Common myeloid progenitor, CD34-positive (primary cell): ENCODE measurements at regions not wholly inside any gene's neighbourhood (a gene's known extent, or its start where the extent isn't known, plus 50 kb on each side); places are given as distances from the start of the nearest gene placed in this dataset.
"Not testable (repeated sequence)": the region's sequence is repeated elsewhere in the genome, so short reads cannot be mapped to it uniquely, and the experiment has no call there.

Experiments used
- CTCF ChIA-PET: fragments of 350-600 bp; sonication (Branson Sonifier 250); formaldehyde crosslinking; loops from one replicate; lab custom pipeline; 2021; ENCODE audit warnings: antibody characterized with exemption; lab: Charles Lee
- POLR2A ChIA-PET: fragments of 350-600 bp; sonication (Branson Sonifier 250); formaldehyde crosslinking; loops from one replicate; lab custom pipeline; 2021; ENCODE audit warnings: antibody characterized with exemption; lab: Charles Lee
- DNase-seq, 3 donors: peaks; one replicate each; pipeline versions ENCODE4 v3.0.0 to v3.0.0-alpha.2; 2013
- H3K27ac ChIP-seq, 2 experiments: 1 replicate in 1 of 2; 2 replicates in 1 of 2; pipeline ENCODE4 v1.7.0; 2013; ENCODE audit warnings: inconsistent platforms in 2 of 2, low read length in 2 of 2, mild to moderate bottlenecking in 2 of 2, low read depth in 1 of 2, moderate library complexity in 1 of 2; ENCODE audit not compliant: severe bottlenecking in 2 of 2, insufficient read depth in 1 of 2, poor library complexity in 1 of 2
- H3K27me3 ChIP-seq, 5 experiments: replicated peaks in 2 of 5; 1 replicate in 3 of 5; 2 replicates in 2 of 5; pipeline versions ENCODE4 v1.6.1 to v1.7.0; 2013; ENCODE audit warnings: low read length in 4 of 5, mild to moderate bottlenecking in 2 of 5, moderate library complexity in 2 of 5, inconsistent platforms in 1 of 5; ENCODE audit not compliant: insufficient read depth in 5 of 5, control insufficient read depth in 4 of 5
- H3K36me3 ChIP-seq, 4 experiments: 1 replicate in 2 of 4; 2 replicates in 2 of 4; pipeline versions ENCODE4 v1.6.1 to v1.7.0; 2013; ENCODE audit warnings: low read length in 3 of 4, control low read depth in 1 of 4, mild to moderate bottlenecking in 1 of 4; ENCODE audit not compliant: control insufficient read depth in 4 of 4, insufficient read depth in 4 of 4
- H3K4me1 ChIP-seq, 4 experiments: 1 replicate in 3 of 4; 2 replicates in 1 of 4; pipeline versions ENCODE4 v1.6.1 to v1.7.1; 2013; ENCODE audit warnings: low read length in 3 of 4, mild to moderate bottlenecking in 3 of 4, control low read depth in 1 of 4, inconsistent platforms in 1 of 4, moderate library complexity in 1 of 4; ENCODE audit not compliant: control insufficient read depth in 4 of 4, insufficient read depth in 4 of 4; ENCODE audit errors: control extremely low read depth in 1 of 4
- H3K4me3 ChIP-seq, 7 experiments: 1 replicate in 4 of 7; 2 replicates in 3 of 7; pipeline versions ENCODE4 v1.5.1 to v1.7.0; 2013; ENCODE audit warnings: mild to moderate bottlenecking in 7 of 7, low read length in 6 of 7, moderate library complexity in 6 of 7, inconsistent platforms in 2 of 7, low read depth in 2 of 7, control low read depth in 1 of 7; ENCODE audit not compliant: insufficient read depth in 4 of 7, control insufficient read depth in 1 of 7; ENCODE audit errors: extremely low read depth in 1 of 7
- H3K9me3 ChIP-seq, 5 experiments: 1 replicate in 4 of 5; 2 replicates in 1 of 5; pipeline versions ENCODE4 v1.6.1 to v1.7.1; 2013; ENCODE audit warnings: low read length in 4 of 5, mild to moderate bottlenecking in 2 of 5, inconsistent platforms in 1 of 5, low read depth in 1 of 5, moderate library complexity in 1 of 5; ENCODE audit not compliant: control insufficient read depth in 4 of 5, insufficient read depth in 2 of 5; ENCODE audit errors: control extremely low read depth in 1 of 5
- WGBS: methylation state at CpG from one replicate; pipeline ENCODE4 v1.1.5; 2013; ENCODE audit not compliant: insufficient coverage; 5-methylcytosine and 5-hydroxymethylcytosine counted together

DNA sequence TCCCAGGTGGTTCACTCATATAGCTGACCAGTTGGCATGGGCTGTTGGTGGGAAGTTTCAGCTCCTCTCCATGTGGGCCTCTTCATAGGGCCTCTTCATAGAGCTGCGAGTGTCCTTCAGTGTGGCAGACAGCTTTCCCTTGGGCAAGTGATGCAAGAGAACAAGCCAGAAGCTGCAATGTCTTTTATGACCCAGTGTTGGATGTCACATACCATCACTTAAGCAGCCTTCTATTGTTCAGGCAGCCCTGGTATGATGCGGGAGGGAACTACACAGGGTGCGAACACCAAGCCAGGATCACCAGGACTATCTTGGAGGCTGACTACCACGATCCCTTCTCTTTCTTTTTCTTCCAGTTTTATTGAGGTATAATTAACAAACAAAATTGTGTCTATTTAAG, 126.5 kb upstream of the ITGA6 start:
- ChIA-PET CTCF (no interaction called here), POLR2A (no interaction called here)
- H3K27me3 ChIP-seq, result no peaks in the 10 kb centered on the region
- WGBS, result 100% methylated on average over 1 of the region's 4 CpGs
- H3K9me3 ChIP-seq, result peaks cover 0 to 2% (median 0%) of the 10 kb centered on the region in 5 experiments
- H3K36me3 ChIP-seq, result no peaks in the 10 kb centered on the region
- H3K4me1 ChIP-seq, result peaks cover 0 to 21% (median 7%) of the 10 kb centered on the region in 4 experiments
- no peak for DNase-seq
- no peak overlapping the region for H3K4me3 ChIP-seq
- no peak overlapping the region for H3K27ac ChIP-seq

GRCh38 chr2:172305066-172305465, 122.3 kb upstream of the ITGA6 start:
- CTCF ChIA-PET, result interaction anchor here (0.8 to 1.4 kb wide), 4 partner anchors 20 to 157 kb away, joined by 3 to 5 read pairs (median 4); no protein-coding TSS in a partner anchor

GRCh38 chr2:172307800-172308199, 119.6 kb upstream of the ITGA6 start:
- peak; percentile 80 to 94 (median 91) for DNase-seq
- peak overlapping the region in 1 of 7 experiments; percentile 9 for H3K4me3 ChIP-seq
- ChIA-PET CTCF (interaction anchor here (1.0 to 2.0 kb wide), 4 partner anchors 13 to 119 kb away, joined by 3 to 6 read pairs (median 4); partner anchors contain the start of gene ITGA6), POLR2A (no interaction called here)
- 0% methylated on average over 1 of the region's 1 CpG for WGBS
- H3K27me3 ChIP-seq, result no peaks in the 10 kb centered on the region
- H3K4me1 ChIP-seq, result peaks cover 0 to 21% (median 14%) of the 10 kb centered on the region in 4 experiments
- no peaks in the 10 kb centered on the region for H3K36me3 ChIP-seq
- no peak overlapping the region for H3K27ac ChIP-seq
- H3K9me3 ChIP-seq, result no peaks in the 10 kb centered on the region

More at GRCh38 chr2:172305066-172305465, 122.3 kb upstream of the ITGA6 start:
- Histone ChIP-seq H3K36me3 (no peaks in the 10 kb centered on the region), H3K4me3 (no peak overlapping the region), H3K4me1 (peaks cover 0 to 18% (median 13%) of the 10 kb centered on the region in 4 experiments), H3K9me3 (peaks cover 0 to 2% (median 0%) of the 10 kb centered on the region in 5 experiments), H3K27ac (no peak overlapping the region), H3K27me3 (no peaks in the 10 kb centered on the region)
- POLR2A ChIA-PET, result interaction anchor here (0.6 kb wide), 1 partner anchor 130 kb away, joined by 3 read pairs; no protein-coding TSS in a partner anchor
- DNase-seq, result no peak
- 71% methylated on average over 3 of the region's 3 CpGs for WGBS

DNA sequence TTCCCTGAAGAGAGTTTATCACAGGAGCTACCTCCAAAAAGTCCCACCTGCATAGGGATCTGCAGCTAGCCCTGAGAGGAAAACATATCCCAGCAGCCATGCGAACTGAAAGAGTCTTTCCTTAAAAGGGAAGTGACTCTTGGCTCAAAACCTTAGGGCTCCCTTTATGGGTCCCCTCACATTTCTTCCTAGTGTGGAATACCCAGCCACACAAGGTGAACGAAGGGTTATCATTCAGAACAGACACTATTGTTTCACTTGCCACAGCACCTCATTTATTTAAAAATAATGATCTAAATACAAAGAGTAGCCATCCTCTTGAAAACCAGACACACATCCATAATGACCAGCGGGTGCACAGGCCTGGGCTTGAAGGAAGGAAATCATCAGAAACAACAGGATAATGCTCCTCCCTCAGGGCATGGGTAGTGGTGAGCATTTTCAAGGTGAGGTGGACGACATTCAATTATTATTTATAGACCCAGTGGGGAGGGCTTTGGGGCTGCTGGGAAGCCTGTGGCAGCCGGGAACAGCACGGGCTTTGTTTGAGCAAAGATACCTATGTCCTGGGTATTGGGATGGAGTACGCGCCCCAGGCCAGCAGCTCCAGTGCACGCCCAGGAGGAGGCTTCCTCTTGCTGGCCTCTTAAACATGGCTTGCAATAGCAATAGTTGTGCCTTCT, 119.0 kb upstream of the ITGA6 start:
- H3K4me3 ChIP-seq, result peak overlapping the region in 1 of 7 experiments; percentile 9
- peaks cover 0 to 21% (median 14%) of the 10 kb centered on the region in 4 experiments for H3K4me1 ChIP-seq
- no peaks in the 10 kb centered on the region for H3K9me3 ChIP-seq
- no peaks in the 10 kb centered on the region for H3K36me3 ChIP-seq
- ChIA-PET CTCF (interaction anchor here (0.6 to 2.0 kb wide), 7 partner anchors 13 to 118 kb away, joined by 3 to 6 read pairs (median 3); partner anchors contain the start of gene ITGA6), POLR2A (no interaction called here)
- H3K27ac ChIP-seq, result no peak overlapping the region
- DNase-seq, result no peak
- H3K27me3 ChIP-seq, result no peaks in the 10 kb centered on the region
- WGBS, result 62% methylated on average over 7 of the region's 9 CpGs

- no peaks in the 10 kb centered on the region for H3K36me3 ChIP-seq
- H3K4me3 ChIP-seq, result no peak overlapping the region
- POLR2A ChIA-PET, result no interaction called here
- H3K4me1 ChIP-seq, result peaks cover 0 to 21% (median 14%) of the 10 kb centered on the region in 4 experiments
- CTCF ChIA-PET, result interaction anchor here (1.2 to 1.4 kb wide), 2 partner anchors 12 to 30 kb away, joined by 3 read pairs; no protein-coding TSS in a partner anchor
- no peak overlapping the region for H3K27ac ChIP-seq
- DNase-seq, result no peak
- 79% methylated on average over 2 of the region's 2 CpGs for WGBS
- H3K27me3 ChIP-seq, result no peaks in the 10 kb centered on the region
- no peaks in the 10 kb centered on the region for H3K9me3 ChIP-seq
Observed at GRCh38 chr2:172311921-172312345, 115.5 kb upstream of the ITGA6 start.

DNA sequence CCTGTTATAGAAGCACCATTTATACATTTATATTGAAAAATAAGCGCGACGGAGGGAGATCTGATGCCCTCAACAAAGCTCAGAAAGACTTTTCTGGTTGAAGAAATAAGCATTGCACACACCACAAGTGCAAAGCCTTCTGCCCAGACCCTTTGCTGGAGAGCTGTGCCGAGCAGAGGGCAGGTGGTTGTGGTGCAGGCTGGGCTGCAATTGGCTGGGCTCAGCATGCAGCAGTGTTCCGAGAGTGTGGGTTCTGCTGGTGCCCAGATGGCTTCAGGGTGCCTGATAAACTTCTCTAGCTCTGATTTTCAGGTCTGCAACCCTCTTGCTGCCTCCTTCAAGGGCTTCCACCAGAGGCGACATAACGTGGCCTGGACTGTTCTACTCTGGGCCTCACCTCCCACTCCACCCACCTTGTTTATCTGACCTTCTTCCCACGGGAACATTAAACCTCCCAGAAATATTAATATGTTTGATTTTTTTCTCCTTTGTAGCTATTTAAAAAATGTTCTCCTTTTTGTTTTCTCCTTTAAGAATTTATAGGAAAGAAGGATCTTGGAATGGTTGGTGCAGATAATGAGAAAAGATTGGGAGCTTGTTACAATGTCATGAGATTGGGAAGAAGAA, 113.6 kb upstream of the ITGA6 start:
- no peaks in the 10 kb centered on the region for H3K36me3 ChIP-seq
- H3K4me1 ChIP-seq, result peaks cover 0 to 6% (median under 1%) of the 10 kb centered on the region in 4 experiments
- DNase-seq, result no peak
- ChIA-PET POLR2A (no interaction called here), CTCF (interaction anchor here (1.0 to 1.6 kb wide), 4 partner anchors 23 to 155 kb away, joined by 3 read pairs; no protein-coding TSS in a partner anchor)
- 75% methylated on average over 4 of the region's 8 CpGs for WGBS
- H3K9me3 ChIP-seq, result no peaks in the 10 kb centered on the region
- H3K4me3 ChIP-seq, result no peak overlapping the region
- no peaks in the 10 kb centered on the region for H3K27me3 ChIP-seq
- H3K27ac ChIP-seq, result no peak overlapping the region

GRCh38 chr2:172315070-172315469, 112.3 kb upstream of the ITGA6 start:
- no CpG with 5 or more reads among the region's 21 CpGs for WGBS
- CTCF ChIA-PET, DNase-seq, POLR2A ChIA-PET, H3K36me3 ChIP-seq, H3K27ac ChIP-seq, H3K27me3 ChIP-seq, H3K4me3 ChIP-seq, H3K4me1 ChIP-seq, H3K9me3 ChIP-seq: not testable (repeated sequence)
